WTC11 (cell line): ENCODE measurements at regions not wholly inside any gene's neighbourhood (a gene's known extent, or its start where the extent isn't known, plus 50 kb on each side); places are given as distances from the start of the nearest gene placed in this dataset.

Experiments used
- ATAC-seq: fragments of 200-7000 bp; cut with Tn5 transposase; 2 replicates; pipeline ENCODE4 v1.10.0; 2021; ENCODE audit warnings: mild to moderate bottlenecking, moderate library complexity
- CTCF ChIA-PET: fragments of 300-600 bp; sonication (Branson Sonifier 250); formaldehyde crosslinking; loops from one replicate; lab custom pipeline; 2021; ENCODE audit warnings: antibody characterized with exemption; lab: Charles Lee
- POLR2A ChIA-PET: fragments of 350-600 bp; sonication (Branson Sonifier 250); formaldehyde crosslinking; loops from one replicate; lab custom pipeline; 2021; ENCODE audit warnings: antibody characterized with exemption; lab: Charles Lee
- DNase-seq: peaks from one replicate; pipeline ENCODE4 v3.0.0; 2021; ENCODE audit warnings: low spot score
- H3K27ac Mint-ChIP-seq: 2 replicates; pipeline ENCODE4 v1.8.0; 2021; ENCODE audit warnings: mixed read lengths
- H3K27me3 Mint-ChIP-seq: 2 replicates; pipeline ENCODE4 v1.8.0; 2021; ENCODE audit warnings: low read depth, mild to moderate bottlenecking, moderate library complexity, mixed read lengths
- H3K36me3 Mint-ChIP-seq: 2 replicates; pipeline ENCODE4 v1.8.0; 2021; ENCODE audit warnings: mixed read lengths
- H3K4me1 Mint-ChIP-seq: 2 replicates; pipeline ENCODE4 v1.8.0; 2022; ENCODE audit warnings: mixed read lengths
- H3K4me3 Mint-ChIP-seq: 2 replicates; pipeline ENCODE4 v1.8.0; 2021; ENCODE audit warnings: mild to moderate bottlenecking, moderate library complexity, mixed read lengths
- H3K9me3 Mint-ChIP-seq: 2 replicates; pipeline ENCODE4 v1.8.0; 2021; ENCODE audit warnings: mixed read lengths
- EMX1 ChIP-seq: fragments of 250-450 bp; sonication (Bioruptor Pico); IDR thresholded peaks from 2 replicates; pipeline ENCODE4 v1.8.0; 2021; ENCODE audit warnings: mild to moderate bottlenecking
- MYBL2 ChIP-seq: sonication (generic); formaldehyde crosslinking; IDR thresholded peaks from 2 replicates; pipeline ENCODE4 v1.8.1; 2023; ENCODE audit warnings: mild to moderate bottlenecking, moderate library complexity, missing genetic modification reagents
- NR2C2 ChIP-seq: sonication (generic); formaldehyde crosslinking; IDR thresholded peaks from 2 replicates; pipeline ENCODE4 v1.8.0; 2022; ENCODE audit warnings: mild to moderate bottlenecking, missing genetic modification reagents
- PRRX2 ChIP-seq: fragments of 250-450 bp; sonication (Bioruptor Pico); IDR thresholded peaks from 2 replicates; pipeline ENCODE4 v1.8.0; 2021; ENCODE audit warnings: mild to moderate bottlenecking
- SOX15 ChIP-seq: fragments of 250-450 bp; sonication (Bioruptor Pico); IDR thresholded peaks from 2 replicates; pipeline ENCODE4 v1.9.0; 2021; ENCODE audit warnings: mild to moderate bottlenecking
- TEAD4 ChIP-seq: sonication (generic); formaldehyde crosslinking; IDR thresholded peaks from 2 replicates; pipeline ENCODE4 v1.8.0; 2022; ENCODE audit warnings: mild to moderate bottlenecking, missing genetic modification reagents
- ZBTB21 ChIP-seq: sonication (generic); formaldehyde crosslinking; IDR thresholded peaks from 2 replicates; pipeline ENCODE4 v1.8.1; 2023; ENCODE audit warnings: mild to moderate bottlenecking, missing genetic modification reagents, borderline replicate concordance
- ZNF423 ChIP-seq: fragments of 250-450 bp; sonication (Bioruptor Pico); IDR thresholded peaks from 2 replicates; pipeline ENCODE4 v2.1.2; 2022; ENCODE audit warnings: mild to moderate bottlenecking, moderate library complexity
- TF ChIP-seq, protein P1 (sequence below): sonication (generic); formaldehyde crosslinking; conservative IDR thresholded peaks from 2 replicates; pipeline ENCODE4 v1.8.1; 2023; ENCODE audit warnings: mild to moderate bottlenecking, low read depth, missing genetic modification reagents, moderate library complexity
- TF ChIP-seq, protein P2 (sequence below): fragments of 250-450 bp; sonication (Bioruptor Pico); conservative IDR thresholded peaks from 2 replicates; pipeline ENCODE4 v1.9.0; 2021; ENCODE audit warnings: mild to moderate bottlenecking
- TF ChIP-seq, protein P3 (sequence below): sonication (generic); formaldehyde crosslinking; IDR thresholded peaks from 2 replicates; pipeline ENCODE4 v1.8.1; 2022; ENCODE audit warnings: mild to moderate bottlenecking, missing genetic modification reagents, moderate library complexity, borderline replicate concordance
- TF ChIP-seq, protein P4 (sequence below): fragments of 250-450 bp; sonication (Bioruptor Pico); IDR thresholded peaks from 2 replicates; pipeline ENCODE4 v1.9.0; 2021; ENCODE audit warnings: mild to moderate bottlenecking, borderline replicate concordance
- TF ChIP-seq, protein P5 (sequence below): fragments of 250-450 bp; sonication (Bioruptor Pico); IDR thresholded peaks from 2 replicates; pipeline ENCODE4 v1.9.0; 2021; ENCODE audit warnings: moderate library complexity, mild to moderate bottlenecking, inconsistent platforms, borderline replicate concordance
- TF ChIP-seq, protein P6 (sequence below): sonication (generic); formaldehyde crosslinking; IDR thresholded peaks from 2 replicates; pipeline ENCODE4 v1.8.0; 2022; ENCODE audit warnings: mild to moderate bottlenecking, missing genetic modification reagents

DNA sequence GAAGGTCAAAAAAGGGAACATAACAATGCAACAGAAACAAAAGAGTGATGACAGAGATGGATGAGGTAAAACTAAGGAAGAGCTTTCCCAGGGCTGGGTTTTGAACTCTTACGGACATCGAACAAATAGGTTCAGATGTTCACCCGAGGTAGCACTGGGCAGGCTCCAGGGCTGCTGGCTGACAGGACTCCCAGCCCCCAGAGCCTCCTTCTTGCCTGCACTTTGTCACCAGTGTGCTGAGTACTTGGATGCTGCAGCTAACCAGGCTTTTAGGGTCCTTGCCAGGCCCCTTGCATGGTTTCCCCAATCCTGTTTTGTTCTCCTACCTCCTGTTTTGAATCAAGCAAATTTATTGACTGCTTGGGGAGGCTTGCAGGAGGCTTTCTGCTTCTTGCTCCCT, 322.9 kb downstream of the DYSF start (continued):
- TF ChIP-seq, protein P1, sequence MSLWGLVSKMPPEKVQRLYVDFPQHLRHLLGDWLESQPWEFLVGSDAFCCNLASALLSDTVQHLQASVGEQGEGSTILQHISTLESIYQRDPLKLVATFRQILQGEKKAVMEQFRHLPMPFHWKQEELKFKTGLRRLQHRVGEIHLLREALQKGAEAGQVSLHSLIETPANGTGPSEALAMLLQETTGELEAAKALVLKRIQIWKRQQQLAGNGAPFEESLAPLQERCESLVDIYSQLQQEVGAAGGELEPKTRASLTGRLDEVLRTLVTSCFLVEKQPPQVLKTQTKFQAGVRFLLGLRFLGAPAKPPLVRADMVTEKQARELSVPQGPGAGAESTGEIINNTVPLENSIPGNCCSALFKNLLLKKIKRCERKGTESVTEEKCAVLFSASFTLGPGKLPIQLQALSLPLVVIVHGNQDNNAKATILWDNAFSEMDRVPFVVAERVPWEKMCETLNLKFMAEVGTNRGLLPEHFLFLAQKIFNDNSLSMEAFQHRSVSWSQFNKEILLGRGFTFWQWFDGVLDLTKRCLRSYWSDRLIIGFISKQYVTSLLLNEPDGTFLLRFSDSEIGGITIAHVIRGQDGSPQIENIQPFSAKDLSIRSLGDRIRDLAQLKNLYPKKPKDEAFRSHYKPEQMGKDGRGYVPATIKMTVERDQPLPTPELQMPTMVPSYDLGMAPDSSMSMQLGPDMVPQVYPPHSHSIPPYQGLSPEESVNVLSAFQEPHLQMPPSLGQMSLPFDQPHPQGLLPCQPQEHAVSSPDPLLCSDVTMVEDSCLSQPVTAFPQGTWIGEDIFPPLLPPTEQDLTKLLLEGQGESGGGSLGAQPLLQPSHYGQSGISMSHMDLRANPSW (CRISPR knock-in tag): no peak
- TF ChIP-seq SOX15: no peak
- TF ChIP-seq, all 79 proteins: peak for 0

DNA sequence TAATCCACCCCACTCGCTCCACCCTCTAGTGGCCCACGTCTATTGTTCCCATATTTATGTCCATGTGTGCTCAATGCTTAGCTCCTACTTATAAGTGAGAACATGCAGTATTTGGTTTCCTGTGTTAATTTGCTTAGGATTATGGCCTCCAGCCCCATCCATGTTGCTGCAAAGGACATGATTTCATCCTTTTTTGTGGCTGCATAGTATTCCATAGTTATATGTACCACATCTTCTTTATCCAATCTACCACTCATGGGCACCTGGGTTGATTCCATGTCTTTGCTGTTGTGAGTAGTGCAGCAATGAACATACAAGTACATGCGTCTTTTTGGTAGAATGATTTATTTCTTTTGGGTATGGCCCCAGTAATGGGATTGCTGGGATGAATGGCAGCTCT, 319.9 kb downstream of the DYSF start:
- Mint-ChIP-seq H3K4me3 (no peak overlapping the region), H3K36me3 (no peaks in the 10 kb centered on the region), H3K27me3 (no peaks in the 10 kb centered on the region; the same call in none of the 2 replicates), H3K9me3 (peaks cover 16% of the 10 kb centered on the region), H3K4me1 (no peaks in the 10 kb centered on the region), H3K27ac (no peak overlapping the region)
- TF ChIP-seq MYBL2 (CRISPR knock-in tag) (no peak), NR2C2 (CRISPR knock-in tag) (no peak), EMX1 (CRISPR knock-in tag) (no peak), TEAD4 (CRISPR knock-in tag) (no peak), PRRX2 (CRISPR knock-in tag) (no peak)
- TF ChIP-seq, protein P2, sequence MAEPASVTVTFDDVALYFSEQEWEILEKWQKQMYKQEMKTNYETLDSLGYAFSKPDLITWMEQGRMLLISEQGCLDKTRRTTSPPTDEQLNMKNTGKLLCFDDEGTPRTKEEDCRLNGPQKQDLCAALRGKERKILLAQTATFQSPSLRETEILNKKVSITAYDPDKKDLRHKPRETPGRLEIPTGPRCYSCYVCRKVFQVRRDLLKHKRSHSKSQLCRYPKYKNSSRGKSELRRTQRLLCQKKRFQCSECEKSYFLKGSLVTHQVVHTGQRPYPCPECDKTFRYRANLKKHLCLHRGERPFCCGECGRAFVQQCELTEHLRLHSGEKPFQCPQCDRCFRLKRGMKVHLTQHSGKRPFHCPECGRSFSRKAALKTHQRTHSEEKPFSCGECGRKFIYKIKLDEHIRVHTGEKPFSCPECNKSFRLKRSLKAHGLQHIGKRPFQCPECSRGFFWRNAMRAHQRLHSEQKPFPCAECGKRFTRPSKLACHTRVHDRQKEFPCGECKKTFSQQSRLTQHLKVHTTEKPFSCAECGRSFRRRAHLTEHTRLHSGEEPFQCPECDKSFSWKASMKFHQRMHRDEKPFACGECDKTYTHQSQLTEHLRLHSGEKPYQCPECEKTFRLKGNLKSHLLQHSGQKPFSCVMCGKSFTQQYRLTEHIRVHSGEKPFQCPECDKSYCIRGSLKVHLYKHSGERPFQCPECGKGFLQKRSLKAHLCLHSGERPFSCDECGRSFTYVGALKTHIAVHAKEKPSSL: no peak
- ATAC-seq: no peak
- CTCF ChIA-PET: no interaction called here
- no peak for DNase-seq
- POLR2A ChIA-PET: no interaction called here

DNA sequence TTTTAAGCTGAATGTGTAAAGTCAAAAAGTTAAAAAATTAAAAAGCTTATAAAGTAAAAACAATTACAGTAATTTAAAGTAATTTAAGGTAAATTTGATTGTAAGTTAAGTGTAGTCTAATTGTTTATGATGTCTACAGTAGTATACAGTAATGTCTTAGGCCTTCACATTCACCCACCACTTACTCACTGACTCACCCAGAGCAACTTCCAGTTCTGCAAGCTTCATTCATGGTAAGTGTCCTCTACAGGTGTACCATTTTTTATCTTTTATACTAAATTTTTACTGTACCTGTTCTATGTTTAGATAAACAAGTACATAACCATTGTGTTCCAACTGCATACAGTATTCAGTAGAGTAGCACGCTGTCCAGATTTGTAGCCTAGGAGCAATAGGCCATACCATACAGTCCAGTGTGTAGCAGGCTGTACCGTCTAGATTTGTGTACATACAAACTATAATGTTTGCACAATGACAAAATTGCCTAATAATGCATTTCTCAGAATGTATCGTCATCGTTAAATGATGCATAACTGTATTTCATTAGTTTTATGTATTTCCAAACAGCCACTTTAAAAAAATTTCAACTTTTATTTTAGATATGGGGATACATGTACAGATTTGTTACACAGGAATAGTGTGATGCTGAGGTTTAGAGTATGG, 319.3 kb downstream of the DYSF start:
- no peaks in the 10 kb centered on the region for H3K4me1 Mint-ChIP-seq
- H3K27me3 Mint-ChIP-seq: no peaks in the 10 kb centered on the region; the same call in 1 of the 2 replicates
- H3K27ac Mint-ChIP-seq: no peak overlapping the region
- CTCF ChIA-PET: no interaction called here
- TF ChIP-seq, protein P2: no peak
- no peak for TF ChIP-seq ZNF423
- TF ChIP-seq, protein P3, sequence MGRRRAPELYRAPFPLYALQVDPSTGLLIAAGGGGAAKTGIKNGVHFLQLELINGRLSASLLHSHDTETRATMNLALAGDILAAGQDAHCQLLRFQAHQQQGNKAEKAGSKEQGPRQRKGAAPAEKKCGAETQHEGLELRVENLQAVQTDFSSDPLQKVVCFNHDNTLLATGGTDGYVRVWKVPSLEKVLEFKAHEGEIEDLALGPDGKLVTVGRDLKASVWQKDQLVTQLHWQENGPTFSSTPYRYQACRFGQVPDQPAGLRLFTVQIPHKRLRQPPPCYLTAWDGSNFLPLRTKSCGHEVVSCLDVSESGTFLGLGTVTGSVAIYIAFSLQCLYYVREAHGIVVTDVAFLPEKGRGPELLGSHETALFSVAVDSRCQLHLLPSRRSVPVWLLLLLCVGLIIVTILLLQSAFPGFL (CRISPR knock-in tag): no peak
- TF ChIP-seq NR2C2 (CRISPR knock-in tag): no peak
- TF ChIP-seq, protein P4, sequence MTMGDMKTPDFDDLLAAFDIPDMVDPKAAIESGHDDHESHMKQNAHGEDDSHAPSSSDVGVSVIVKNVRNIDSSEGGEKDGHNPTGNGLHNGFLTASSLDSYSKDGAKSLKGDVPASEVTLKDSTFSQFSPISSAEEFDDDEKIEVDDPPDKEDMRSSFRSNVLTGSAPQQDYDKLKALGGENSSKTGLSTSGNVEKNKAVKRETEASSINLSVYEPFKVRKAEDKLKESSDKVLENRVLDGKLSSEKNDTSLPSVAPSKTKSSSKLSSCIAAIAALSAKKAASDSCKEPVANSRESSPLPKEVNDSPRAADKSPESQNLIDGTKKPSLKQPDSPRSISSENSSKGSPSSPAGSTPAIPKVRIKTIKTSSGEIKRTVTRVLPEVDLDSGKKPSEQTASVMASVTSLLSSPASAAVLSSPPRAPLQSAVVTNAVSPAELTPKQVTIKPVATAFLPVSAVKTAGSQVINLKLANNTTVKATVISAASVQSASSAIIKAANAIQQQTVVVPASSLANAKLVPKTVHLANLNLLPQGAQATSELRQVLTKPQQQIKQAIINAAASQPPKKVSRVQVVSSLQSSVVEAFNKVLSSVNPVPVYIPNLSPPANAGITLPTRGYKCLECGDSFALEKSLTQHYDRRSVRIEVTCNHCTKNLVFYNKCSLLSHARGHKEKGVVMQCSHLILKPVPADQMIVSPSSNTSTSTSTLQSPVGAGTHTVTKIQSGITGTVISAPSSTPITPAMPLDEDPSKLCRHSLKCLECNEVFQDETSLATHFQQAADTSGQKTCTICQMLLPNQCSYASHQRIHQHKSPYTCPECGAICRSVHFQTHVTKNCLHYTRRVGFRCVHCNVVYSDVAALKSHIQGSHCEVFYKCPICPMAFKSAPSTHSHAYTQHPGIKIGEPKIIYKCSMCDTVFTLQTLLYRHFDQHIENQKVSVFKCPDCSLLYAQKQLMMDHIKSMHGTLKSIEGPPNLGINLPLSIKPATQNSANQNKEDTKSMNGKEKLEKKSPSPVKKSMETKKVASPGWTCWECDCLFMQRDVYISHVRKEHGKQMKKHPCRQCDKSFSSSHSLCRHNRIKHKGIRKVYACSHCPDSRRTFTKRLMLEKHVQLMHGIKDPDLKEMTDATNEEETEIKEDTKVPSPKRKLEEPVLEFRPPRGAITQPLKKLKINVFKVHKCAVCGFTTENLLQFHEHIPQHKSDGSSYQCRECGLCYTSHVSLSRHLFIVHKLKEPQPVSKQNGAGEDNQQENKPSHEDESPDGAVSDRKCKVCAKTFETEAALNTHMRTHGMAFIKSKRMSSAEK (CRISPR knock-in tag): no peak
- no peak for TF ChIP-seq ZBTB21 (CRISPR knock-in tag)
- no peak for TF ChIP-seq TEAD4 (CRISPR knock-in tag)
- TF ChIP-seq EMX1 (CRISPR knock-in tag): no peak
- TF ChIP-seq, protein P5, sequence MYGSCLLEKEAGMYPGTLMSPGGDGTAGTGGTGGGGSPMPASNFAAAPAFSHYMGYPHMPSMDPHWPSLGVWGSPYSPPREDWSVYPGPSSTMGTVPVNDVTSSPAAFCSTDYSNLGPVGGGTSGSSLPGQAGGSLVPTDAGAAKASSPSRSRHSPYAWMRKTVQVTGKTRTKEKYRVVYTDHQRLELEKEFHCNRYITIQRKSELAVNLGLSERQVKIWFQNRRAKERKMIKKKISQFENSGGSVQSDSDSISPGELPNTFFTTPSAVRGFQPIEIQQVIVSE (CRISPR knock-in tag): no peak
- TF ChIP-seq, protein P6, sequence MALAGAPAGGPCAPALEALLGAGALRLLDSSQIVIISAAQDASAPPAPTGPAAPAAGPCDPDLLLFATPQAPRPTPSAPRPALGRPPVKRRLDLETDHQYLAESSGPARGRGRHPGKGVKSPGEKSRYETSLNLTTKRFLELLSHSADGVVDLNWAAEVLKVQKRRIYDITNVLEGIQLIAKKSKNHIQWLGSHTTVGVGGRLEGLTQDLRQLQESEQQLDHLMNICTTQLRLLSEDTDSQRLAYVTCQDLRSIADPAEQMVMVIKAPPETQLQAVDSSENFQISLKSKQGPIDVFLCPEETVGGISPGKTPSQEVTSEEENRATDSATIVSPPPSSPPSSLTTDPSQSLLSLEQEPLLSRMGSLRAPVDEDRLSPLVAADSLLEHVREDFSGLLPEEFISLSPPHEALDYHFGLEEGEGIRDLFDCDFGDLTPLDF (CRISPR knock-in tag): no peak
- ATAC-seq: no peak
- DNase-seq: no peak
- H3K9me3 Mint-ChIP-seq: peaks cover 20% of the 10 kb centered on the region
- no peaks in the 10 kb centered on the region for H3K36me3 Mint-ChIP-seq
- POLR2A ChIA-PET: no interaction called here
- no peak overlapping the region for H3K4me3 Mint-ChIP-seq
